ENCODE measurements at regions not wholly inside any gene's neighbourhood (a gene's known extent, or its start where the extent isn't known, plus 50 kb on each side); places are given as distances from the start of the nearest gene placed in this dataset.

GRCh38 chr13:99129951-99130350 is 70.7 kb upstream of the UBAC2 start:
- TF ChIP-seq CTCF (IDR thresholded peaks at IDR 0.05) (no peak), POLR2A (IDR thresholded peaks at IDR 0.05) (no peak)
